ENCODE measurements at regions not wholly inside any gene's neighbourhood (a gene's known extent, or its start where the extent isn't known, plus 50 kb on each side); places are given as distances from the start of the nearest gene placed in this dataset.
"Not testable (repeated sequence)": the region's sequence is repeated elsewhere in the genome, so short reads cannot be mapped to it uniquely, and the experiment has no call there.

DNA sequence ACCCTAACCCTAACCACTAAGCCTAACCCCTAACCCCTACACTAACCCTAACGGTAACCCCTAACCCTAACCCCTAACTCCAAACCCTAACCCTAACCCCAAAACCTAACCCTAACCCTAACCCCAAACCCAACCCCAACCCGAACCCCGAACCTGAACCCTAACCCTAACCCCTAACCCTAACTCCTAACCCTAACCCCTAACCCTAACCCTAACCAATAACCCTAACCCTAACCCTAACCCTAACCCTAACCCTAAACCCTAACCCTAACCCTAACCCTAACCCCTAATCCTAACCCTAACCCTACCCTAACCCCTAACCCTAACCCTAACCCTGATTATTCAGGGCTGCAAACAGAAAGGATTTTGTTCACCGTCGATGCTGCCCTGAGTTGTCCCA is 144.6 kb upstream of the DUSP22 start:
- not testable (repeated sequence) for H3K36me3 ChIP-seq; H3K4me3 ChIP-seq (ENCODE audit: low read depth, low read length); H3K27ac ChIP-seq; DNase-seq; H3K27me3 ChIP-seq (ENCODE audit: insufficient read depth, low read depth, severe bottlenecking)
- H3K9me3 ChIP-seq (ENCODE audit: severe bottlenecking), result peaks cover 10% of the 10 kb centered on the region

DNA sequence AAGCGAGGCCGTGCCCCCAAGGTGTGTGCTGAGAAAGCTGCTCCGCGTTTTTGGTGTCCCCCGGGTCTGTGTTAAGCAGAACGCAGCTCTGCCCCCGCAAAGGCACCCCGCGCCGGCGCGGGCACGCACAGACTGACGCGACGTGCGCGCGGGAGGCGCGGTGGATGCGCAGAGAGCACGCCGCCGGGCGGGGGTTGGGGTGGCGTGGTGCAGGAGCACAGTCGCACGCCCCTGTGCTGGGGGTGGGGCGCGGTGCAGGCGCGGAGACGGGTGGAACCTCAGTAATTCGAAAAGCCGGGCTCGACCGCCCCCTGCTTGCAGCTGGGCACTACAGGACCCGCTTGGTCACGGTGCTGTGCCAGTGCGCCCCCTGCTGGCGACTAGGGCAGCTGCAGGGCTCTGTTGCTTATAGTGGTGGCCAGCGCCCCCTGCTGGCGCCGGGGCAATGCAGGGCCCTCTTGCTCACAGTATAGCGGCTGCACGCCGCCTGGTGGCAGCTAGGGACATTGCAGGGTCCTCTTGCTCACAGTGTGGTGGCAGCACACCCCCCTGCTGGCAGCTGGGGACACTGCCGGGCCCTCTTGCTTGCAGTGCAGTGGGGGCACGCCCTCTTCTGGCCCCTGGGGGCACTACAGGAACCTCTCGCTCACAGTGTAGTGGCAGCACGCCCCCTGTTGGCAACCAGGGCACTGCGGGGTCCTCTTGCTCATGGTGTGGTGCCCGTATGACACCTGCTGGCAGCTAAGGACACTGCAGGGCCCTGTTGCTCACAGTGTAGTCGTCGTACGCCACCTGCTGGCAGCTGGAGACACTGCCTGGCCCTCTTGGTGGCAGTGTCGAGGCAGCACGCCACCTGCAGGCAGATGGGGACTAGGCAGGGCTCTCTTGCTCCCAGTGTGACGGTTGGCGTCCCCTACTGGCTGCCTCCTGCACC is 144.0 kb upstream of the DUSP22 start:
- TF ChIP-seq, protein P1, sequence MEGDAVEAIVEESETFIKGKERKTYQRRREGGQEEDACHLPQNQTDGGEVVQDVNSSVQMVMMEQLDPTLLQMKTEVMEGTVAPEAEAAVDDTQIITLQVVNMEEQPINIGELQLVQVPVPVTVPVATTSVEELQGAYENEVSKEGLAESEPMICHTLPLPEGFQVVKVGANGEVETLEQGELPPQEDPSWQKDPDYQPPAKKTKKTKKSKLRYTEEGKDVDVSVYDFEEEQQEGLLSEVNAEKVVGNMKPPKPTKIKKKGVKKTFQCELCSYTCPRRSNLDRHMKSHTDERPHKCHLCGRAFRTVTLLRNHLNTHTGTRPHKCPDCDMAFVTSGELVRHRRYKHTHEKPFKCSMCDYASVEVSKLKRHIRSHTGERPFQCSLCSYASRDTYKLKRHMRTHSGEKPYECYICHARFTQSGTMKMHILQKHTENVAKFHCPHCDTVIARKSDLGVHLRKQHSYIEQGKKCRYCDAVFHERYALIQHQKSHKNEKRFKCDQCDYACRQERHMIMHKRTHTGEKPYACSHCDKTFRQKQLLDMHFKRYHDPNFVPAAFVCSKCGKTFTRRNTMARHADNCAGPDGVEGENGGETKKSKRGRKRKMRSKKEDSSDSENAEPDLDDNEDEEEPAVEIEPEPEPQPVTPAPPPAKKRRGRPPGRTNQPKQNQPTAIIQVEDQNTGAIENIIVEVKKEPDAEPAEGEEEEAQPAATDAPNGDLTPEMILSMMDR (IDR thresholded peaks at IDR 0.05; ENCODE audit: low read depth, low read length), result peak; percentile 79
- not testable (repeated sequence) for H3K4me3 ChIP-seq (ENCODE audit: low read depth, low read length); H3K27me3 ChIP-seq (ENCODE audit: insufficient read depth, low read depth, severe bottlenecking); H3K27ac ChIP-seq; H3K36me3 ChIP-seq
- peaks cover 10% of the 10 kb centered on the region for H3K9me3 ChIP-seq (ENCODE audit: severe bottlenecking)
- peak; percentile 94 for DNase-seq

DNA sequence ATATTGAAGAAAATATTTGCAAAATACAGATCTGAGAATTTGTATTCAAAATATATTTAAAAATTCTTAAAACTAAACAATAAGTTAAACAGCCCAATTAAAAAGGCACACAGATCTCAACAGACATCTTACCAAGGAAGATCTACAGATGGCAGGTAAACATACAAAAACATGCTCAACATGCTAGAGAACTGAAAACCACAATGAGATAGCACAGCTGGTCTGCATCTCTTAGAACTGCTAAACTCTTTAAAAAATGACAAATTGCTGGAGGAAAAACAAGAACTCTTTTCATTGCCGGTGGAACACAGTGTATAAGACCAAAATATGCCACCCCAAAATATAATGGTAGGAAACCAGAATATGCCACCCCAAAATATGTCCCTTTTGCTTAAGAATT is 142.1 kb upstream of the DUSP22 start:
- DNase-seq, result not testable (repeated sequence)

DNA sequence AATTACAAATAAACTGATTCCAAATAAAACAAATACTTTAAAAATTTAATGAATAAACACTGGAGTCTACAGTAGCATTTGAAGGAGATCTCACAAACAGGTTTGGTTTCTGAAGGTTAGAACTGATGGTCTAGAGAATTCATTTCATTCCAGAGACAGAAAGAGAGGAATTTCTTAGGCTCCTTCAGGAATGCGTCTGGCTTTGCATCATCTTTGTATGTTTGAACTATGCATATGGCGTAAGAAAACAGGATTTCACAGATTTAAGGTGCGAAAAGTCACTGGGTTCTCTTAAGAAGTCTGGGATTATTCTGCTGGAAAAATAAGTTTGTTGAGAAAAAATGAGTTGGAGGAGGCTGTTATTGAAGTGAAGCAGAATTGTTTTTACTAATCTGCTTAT is 139.9 kb upstream of the DUSP22 start:
- H3K27ac ChIP-seq; H3K36me3 ChIP-seq; DNase-seq; H3K27me3 ChIP-seq (ENCODE audit: insufficient read depth, low read depth, severe bottlenecking); H3K4me3 ChIP-seq (ENCODE audit: low read depth, low read length): not testable (repeated sequence)
- peaks cover 10% of the 10 kb centered on the region for H3K9me3 ChIP-seq (ENCODE audit: severe bottlenecking)

More for the DNA sequence above, 142.1 kb upstream of the DUSP22 start:
- H3K9me3 ChIP-seq (ENCODE audit: severe bottlenecking), result peaks cover 10% of the 10 kb centered on the region
- not testable (repeated sequence) for H3K27me3 ChIP-seq (ENCODE audit: insufficient read depth, low read depth, severe bottlenecking); H3K36me3 ChIP-seq; H3K4me3 ChIP-seq (ENCODE audit: low read depth, low read length); H3K27ac ChIP-seq

DNA sequence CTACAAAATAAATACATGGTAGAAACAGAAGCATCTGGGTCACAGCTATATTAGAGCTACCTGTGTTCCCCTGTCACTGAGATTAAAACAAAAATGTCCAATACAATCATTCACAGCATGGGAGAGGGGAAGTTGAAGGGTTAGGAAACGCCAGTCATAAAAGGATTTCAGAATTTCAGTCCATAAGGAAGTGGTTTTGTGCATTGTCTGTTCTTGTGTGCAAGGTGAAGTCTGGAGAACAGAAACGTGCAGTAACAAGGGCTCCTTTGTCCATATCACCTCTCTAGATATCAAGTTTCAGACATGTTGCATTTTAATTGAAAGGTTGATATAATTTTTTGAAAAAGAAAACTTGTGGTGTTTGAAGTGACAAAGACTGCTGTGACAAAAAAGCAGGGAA is 139.3 kb upstream of the DUSP22 start:
- H3K27me3 ChIP-seq (ENCODE audit: insufficient read depth, low read depth, severe bottlenecking); H3K4me3 ChIP-seq (ENCODE audit: low read depth, low read length); H3K36me3 ChIP-seq; H3K27ac ChIP-seq; H3K9me3 ChIP-seq (ENCODE audit: severe bottlenecking); DNase-seq: not testable (repeated sequence)

DNA sequence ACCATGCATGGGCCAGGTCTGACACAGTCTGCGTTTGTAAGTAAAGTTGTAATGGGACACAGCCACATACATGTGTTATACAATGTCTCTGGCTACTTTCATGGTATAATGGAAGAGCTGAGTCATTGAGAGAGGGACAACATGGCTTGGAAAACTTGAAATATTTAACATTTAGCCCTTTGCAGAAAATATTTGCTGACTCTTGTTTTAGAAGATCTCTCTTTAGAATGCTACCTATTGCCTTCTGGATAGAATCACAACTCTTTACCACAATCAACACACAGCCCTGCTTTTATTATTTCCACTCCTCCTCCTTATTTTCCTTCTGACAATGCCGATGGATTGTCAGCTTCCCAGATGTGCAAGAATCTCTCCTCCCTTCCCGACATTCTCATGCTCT is 138.4 kb upstream of the DUSP22 start:
- H3K27ac ChIP-seq; H3K36me3 ChIP-seq; H3K27me3 ChIP-seq (ENCODE audit: insufficient read depth, low read depth, severe bottlenecking); H3K4me3 ChIP-seq (ENCODE audit: low read depth, low read length); DNase-seq; H3K9me3 ChIP-seq (ENCODE audit: severe bottlenecking): not testable (repeated sequence)

DNA sequence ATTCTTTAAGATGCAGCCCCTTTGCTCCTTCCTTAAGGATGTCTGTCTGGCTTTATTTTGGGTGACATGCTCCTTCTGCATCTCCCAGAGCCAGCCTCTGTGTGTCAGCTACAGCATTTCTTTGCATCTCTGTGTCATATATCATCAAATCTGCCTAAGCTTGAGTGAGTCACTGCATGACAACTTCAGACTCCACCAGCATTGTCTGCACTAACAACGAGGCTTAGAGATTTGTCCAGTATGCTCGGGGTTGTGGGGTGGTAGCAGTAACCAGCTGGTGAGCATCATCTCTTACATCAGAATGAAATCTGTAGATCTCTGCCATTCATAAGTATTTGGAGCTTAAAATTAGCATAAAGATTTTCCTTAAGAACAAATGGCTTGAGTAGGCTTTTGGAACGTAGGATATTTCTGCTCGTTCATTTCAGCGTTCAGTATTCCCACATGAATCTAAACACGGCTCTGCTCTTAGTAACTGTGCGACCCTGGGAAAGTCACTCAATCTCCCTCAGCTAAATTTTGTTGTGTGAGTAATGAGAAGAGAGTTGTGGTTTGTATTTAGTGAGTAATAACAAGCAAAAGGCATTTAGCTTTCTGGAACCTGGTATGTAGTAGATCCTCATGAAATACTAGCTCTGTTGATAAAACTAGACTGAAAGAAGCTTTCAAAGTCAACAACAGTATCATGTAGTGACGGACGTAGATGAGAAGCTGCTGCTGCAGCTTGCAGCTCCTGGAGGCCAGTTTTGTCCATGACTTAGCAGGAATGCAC is 137.8 kb upstream of the DUSP22 start:
- DNase-seq; H3K9me3 ChIP-seq (ENCODE audit: severe bottlenecking); H3K36me3 ChIP-seq; H3K4me3 ChIP-seq (ENCODE audit: low read depth, low read length); H3K27me3 ChIP-seq (ENCODE audit: insufficient read depth, low read depth, severe bottlenecking); H3K27ac ChIP-seq: not testable (repeated sequence)

DNA sequence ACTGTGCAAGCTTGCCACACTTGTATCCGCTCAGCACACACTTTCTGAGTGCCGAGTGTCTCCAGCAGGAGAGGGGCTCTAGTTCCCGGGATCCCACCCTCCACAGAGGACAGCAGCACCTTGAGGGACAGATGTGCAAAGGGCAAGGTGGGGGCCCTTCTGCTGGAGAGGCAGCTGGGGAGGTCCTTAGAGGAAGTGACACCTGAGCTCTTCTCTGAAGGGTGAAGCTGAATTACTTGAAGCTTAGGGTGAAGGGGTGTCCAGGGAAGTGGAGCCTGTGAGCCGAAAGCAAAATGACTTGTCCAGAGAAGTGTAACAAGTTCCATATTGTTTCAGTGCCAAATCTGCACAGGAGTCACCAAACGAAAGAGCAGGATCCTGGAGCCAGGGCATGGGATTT is 136.3 kb upstream of the DUSP22 start:
- no peaks in the 10 kb centered on the region for H3K36me3 ChIP-seq

DNA sequence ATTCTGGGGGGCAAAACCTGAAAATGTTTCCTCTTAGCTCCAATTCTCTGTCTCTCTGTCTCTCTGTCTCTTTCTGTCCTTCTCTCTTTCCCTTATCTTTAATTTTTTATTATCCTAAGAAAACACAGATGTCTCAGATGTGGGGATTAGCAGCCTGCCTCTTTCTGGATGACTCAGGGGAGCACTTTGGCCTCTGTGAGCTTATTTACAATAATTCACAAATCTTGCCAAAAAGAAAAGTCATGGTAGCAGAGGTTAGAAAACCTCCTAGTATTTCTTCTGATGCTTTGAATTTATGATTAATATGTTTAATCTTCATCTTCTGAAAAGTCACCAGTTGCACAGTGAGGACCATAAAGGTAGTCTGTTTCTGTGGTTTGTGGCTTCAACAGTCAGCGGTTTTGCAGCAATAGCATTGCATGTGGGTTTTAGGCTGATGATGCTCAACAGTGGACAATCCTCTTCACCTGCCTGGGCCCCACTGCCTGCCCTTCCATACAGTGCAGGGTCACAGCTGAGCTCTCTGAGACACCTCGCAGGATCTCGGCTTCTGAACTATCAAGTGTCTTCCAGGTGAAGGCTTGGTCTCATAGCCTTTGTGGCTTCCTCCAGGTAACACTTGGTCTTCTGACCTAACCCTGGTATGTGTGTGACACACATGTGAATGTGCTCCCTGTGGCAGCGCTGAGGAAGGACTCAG is 135.7 kb upstream of the DUSP22 start:
- H3K27ac ChIP-seq; H3K9me3 ChIP-seq (ENCODE audit: severe bottlenecking); H3K36me3 ChIP-seq; H3K27me3 ChIP-seq (ENCODE audit: insufficient read depth, low read depth, severe bottlenecking); DNase-seq; H3K4me3 ChIP-seq (ENCODE audit: low read depth, low read length): not testable (repeated sequence)

More for the DNA sequence above, 136.3 kb upstream of the DUSP22 start:
- no peak overlapping the region for H3K27ac ChIP-seq
- DNase-seq, result no peak
- no peaks in the 10 kb centered on the region for H3K9me3 ChIP-seq (ENCODE audit: severe bottlenecking)
- no peaks in the 10 kb centered on the region for H3K27me3 ChIP-seq (ENCODE audit: insufficient read depth, low read depth, severe bottlenecking)
- TF ChIP-seq, protein P1 (IDR thresholded peaks at IDR 0.05; ENCODE audit: low read depth, low read length), result no peak
- H3K4me3 ChIP-seq (ENCODE audit: low read depth, low read length), result no peak overlapping the region

Measured in WERI-Rb-1 (cell line).